ENCODE measurements at regions not wholly inside any gene's neighbourhood (a gene's known extent, or its start where the extent isn't known, plus 50 kb on each side); places are given as distances from the start of the nearest gene placed in this dataset.
"Not testable (repeated sequence)": the region's sequence is repeated elsewhere in the genome, so short reads cannot be mapped to it uniquely, and the experiment has no call there.

DNA sequence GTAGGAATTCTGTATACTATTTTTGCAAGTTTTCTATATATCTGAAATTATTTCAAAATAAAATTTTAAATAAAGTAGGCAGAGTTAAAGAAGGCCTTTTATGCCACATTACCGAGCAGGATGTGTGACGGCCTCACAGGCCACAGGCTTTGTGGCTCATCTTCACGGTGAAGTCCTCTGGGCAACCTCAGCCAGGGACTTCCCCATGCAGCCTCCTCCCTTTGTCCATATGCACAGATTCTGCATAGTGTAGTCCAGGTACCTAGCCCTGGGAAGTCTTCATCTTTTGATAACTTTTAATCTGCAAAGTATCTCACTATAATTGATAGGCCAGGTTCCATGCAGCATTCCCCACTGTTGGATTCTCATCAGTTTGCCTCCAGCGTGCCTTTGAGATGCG lies 62.8 kb downstream of the ARHGAP11B start:
- not testable (repeated sequence) for DNase-seq

DNA sequence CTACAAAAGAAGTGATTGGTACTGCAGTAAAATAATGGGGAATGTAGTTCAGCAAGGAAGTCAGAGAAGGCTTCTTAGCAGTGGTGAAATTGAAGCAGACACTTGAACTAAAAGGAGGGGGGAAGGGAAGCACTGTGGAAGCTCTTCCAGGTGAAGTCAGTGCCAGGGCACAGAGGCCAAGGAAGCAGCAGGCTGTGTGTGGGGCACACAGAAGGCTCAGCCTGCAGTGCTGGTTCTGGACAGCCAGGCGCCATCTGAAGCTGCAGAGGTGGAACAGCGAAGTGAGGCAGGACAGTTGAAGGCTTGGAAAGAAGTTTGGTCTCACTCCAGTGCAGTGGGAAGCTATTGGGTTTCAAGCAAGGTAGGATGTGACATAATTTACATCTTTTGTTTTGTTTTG lies 64.2 kb downstream of the ARHGAP11B start:
- not testable (repeated sequence) for DNase-seq

DNA sequence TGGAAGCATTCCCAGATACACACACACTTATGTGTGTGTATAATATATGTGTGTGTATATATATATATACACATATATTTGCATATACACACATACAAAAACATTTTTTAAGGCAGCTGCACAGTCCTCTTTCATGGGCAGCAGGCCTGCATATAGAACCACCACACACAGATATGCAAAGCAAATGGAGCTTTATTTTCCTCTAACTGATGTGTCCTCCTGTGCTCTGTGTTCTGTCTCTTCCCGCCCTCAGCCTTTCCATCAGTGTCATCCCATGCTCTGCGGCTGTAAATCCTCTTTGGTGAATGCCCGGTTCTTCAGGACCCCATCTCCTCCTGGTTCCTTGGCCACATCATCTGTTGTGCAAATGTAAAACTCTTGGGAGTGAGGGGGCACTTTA lies 69.9 kb downstream of the ARHGAP11B start:
- not testable (repeated sequence) for DNase-seq

DNA sequence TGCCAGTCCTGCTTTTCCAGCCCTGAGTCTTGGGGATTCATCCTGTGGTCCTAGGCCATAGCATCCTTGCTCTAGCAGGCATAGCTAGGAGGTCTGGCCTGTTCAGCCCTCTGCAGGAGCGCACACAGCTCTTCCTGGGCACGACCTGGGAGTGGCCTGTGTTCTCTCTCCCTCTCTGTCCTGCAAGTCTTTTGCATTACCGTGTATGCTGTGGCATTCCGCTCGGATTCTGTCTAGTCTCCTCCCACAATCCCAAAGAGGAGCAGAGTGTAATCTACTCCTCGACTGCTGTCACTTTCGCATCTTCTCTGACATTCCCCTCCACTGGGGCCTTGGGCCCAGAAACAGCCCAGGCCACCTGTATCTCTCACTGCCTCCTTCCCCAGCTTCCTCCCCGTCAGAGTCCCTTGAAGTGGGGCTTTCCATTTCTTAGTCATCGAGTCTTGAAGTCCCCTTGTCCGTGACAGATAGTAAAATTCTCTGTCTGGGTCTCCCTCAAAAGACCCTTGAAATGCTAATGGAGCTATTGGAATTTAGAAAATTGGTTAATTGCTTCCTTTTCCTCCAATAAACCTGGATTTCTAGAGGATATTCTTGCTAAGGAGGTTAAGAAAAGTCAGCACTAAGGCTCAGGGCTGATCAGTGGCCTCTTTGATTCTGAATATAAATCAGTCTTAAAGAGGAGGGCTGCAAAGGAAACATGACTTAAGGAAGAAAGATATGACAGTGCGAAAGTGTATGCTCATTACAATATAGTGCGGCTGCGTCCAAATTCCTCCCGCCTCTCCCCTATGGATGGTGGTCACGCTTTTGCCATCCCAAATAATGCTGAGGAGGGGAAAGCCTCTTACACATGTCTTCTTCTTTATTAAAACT lies 70.7 kb downstream of the ARHGAP11B start:
- not testable (repeated sequence) for DNase-seq

DNA sequence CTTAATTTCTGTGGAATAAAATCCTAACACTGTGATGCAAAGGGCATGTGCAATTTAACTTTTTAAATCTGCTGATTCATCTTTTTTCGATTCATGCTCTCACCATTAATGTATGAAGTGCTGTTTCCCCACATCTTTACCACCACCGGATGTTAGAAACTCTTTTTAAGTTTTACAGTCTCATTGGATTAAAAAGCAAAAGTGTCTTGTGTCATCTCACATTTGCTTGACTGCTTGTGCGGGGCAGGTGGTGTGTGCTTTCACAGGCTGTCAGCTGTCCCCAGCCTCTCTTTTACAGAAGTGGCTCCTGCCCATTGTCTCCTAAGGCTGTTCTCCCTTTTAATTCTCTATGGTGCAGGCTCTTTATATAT lies 71.4 kb downstream of the ARHGAP11B start:
- DNase-seq = not testable (repeated sequence)

DNA sequence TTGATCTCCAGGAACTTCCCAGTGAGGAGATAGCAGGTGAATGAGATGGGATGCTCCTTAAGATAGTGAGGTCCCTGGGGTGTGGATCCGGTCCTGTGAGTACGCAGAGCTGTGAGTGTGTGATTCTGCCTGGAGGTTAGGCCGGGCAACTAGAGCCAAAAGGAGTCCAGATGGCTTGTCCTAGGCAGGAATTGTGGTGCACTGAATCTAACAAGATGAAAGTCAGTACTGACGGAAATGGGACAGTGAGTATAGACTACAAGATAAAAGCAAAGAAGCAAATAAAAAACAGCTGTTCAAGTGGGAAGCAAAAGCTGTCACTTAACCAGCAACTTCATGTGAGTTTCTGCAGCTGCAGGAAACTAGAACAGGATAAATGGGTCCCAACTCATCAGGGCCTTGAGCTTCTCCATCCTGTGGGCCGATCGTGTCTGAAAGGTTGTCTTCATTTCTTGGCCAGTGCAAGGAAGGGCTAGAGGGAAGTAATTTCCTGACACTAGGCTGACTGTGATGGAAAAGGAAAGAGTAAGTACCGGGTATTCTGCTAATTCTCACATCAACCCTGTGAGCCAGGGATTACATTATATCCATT lies 74.2 kb downstream of the ARHGAP11B start:
- DNase-seq = not testable (repeated sequence)

DNA sequence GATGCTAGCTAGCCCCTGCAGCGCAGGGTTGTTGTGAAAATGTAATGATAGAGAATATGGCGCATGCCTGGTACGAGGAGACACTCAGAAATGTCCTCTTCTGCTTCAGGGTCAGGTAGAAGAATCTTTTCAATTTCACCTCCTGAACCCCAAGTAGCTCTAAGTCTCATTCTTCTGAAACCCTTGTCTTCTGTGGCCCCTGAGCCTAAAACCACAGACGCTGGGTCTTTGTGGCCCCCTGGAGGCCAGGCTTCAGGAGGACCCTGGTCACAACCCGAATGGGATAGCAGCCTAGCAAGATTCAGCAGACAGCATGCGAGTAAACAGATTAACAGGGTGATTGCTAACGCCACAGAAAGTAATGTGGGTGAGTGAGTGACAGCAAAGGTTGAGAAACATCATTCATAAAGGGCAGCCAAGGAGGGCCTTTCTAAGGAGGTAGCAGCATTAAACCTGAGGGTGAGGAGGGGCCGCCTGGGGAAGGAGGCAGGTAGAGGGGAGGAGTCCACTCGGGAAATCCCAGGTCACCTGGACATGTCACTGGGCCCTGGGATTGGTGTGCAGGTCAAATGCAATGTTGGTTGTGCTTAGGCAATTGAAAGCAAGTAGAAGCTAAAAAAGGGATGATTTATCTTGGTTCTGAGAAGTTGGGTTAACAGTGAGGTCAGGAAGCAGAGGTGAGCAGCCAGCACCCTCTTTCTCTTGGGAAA lies 82.2 kb downstream of the ARHGAP11B start:
- not testable (repeated sequence) for DNase-seq

DNA sequence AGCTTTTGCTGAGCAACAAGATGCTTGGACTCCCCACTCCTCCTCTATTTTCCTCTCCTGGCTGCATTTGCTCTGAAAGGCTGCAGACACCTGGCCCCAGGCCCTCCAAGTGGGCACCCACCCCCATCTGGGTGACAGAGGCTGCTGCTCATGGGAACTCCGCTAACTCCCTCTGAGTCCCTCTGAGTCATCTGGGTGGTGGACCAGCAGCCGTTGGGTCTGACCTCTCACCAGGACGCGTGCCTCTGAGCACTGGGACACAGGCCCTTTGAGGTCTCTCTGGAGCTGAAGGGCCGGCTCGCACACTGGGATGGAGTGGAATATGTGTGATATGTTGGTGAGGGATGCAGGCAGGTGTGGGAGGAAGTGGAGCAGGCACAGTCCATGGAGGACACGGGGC lies 82.9 kb downstream of the ARHGAP11B start:
- not testable (repeated sequence) for DNase-seq

DNA sequence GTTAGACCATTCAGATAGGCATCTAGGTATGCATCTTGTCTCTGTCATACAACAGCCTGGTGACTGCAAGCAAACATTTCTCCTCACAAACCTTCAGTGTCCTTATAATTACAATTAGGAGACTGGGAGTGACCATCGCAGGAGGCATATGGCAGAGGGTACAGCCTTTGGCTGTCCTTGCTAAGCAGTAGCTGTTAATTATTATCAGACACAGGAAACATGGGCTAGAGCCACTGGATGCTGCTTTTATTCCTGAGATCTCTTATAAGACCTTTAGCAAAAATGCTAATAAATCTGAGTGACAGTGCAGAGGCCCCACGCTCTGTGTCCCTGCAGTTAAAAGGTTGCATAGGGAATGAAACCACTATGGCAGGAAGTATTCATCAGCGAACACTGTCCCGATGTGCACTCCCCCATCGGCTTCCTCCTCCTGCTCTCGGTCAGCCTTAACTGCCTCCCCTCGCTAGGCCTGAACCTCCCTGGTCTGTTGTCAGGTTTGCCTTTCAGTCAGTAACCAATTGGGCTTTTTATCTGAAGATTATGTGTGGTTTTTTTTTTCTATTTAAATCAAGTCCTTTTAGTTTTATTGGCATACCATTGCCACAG lies 92.2 kb downstream of the ARHGAP11B start:
- DNase-seq = not testable (repeated sequence)

DNA sequence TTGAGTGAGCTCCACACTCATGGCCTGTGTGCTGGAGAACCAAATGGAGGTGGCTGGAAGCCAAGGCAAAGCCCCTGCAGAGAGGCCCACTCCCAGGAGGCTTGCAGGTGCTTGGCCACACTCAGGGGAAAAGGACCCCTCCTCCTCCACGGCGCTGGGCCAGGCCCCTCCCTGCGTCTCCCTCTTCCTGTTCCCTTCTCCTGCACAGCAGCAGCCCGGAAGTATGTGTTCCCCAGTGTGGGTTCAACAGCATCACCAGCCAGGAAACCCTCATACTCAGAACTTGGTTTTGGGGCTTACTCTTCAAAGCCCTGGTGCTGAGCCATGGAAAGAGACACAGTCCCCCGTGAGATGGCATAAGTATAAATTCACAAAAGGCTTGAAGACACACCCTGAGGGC lies 93.4 kb downstream of the ARHGAP11B start:
- not testable (repeated sequence) for DNase-seq

DNA sequence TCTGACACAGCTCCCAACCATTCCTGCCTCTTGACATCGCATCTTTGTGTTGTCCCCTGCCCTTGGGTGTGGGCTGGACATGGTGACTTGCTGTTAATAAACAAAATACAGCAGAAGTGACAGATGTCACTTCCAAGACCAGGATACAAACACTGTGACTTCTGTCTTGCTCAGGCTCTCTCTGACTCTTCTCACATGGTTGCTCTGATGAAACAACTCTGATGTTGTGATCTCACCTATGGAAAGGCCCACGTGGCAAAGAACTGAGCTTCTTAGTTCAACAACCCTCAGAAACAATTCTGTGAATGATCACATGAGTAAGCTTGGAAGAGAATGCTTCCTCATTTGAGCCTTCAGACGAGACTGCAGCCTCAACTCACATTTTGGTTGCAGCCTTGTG lies 94.9 kb downstream of the ARHGAP11B start:
- not testable (repeated sequence) for DNase-seq

DNA sequence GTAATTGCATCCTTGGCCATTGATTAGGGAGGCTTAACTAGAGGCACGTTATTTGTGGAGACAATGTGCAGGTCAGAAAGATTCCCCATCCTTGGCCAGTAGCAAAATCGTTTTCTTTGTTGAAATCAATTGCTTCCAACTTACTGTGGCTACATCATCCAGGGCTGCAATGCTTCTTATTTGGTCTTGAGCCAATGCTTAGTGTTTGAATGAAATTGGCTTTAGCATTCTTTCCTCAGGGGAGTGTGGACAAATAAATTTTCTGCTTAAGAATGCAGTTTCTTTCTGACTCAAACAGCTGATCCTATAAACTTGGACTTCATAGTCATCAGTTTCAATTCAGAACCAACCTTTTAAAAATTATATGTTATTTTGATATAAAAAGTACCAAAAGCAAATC lies 95.6 kb downstream of the ARHGAP11B start:
- DNase-seq = not testable (repeated sequence)

DNA sequence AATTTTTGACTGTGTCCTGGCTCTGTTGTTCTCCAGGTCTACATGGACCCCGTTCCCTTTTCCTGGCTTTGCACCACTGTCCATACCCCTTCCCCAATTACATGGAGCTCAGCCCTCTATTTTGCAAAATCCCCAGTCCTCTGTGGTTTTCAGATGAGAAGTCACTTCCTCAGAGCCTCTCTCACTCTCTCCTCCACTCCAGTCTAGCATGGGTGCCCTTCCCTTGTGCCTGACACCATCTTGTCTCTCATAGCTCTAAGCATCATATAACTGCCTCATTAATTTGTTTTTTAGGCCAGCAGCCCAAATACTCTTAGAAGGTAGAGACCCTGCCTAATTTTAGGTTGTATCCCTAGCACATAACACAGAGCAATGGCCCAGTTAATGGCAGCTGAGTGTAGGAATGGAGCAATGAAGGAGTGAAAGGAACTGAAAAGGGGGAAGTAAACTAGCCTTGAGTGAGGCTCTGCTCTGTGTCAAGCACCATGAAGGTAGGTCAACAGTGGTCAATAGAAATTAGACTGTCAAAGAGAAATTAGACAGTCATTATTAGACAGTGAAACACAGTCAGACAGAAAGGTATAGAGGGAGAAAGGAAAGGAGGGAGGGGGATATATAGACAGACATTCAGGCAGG lies 97.7 kb downstream of the ARHGAP11B start:
- not testable (repeated sequence) for DNase-seq

DNA sequence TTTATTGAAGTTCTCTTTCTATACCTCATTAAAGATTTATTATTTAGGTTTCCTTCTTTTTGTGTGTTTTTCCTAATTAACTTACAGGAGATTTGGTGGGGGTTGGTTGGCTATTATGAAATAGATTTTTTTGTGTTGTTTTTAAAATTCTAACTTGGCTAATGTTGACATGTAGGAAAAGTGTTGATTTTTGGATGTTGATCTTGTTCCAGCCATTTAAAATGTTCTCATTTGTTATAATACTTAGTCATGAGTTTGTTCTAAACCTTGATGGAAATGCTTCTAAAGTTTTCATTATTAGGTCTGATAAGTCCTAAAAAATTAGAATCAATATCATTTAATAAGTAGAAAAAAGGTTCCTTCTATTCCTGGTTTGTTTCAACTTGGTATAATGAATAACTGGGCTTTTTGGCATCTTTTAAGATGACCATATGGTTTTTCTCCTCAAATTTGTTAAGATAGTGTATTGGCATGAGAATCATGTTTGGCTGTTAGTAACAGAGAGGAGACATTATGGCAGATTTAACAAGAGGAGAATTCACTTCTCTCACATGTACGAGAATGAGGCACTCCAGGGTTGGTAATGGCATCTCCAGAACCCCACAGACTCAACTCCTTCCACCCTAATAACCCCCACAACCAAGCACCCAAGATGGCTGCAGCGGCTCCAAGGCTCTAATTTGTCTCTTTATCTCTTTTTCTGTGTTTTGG lies 104.1 kb downstream of the ARHGAP11B start:
- not testable (repeated sequence) for DNase-seq

DNA sequence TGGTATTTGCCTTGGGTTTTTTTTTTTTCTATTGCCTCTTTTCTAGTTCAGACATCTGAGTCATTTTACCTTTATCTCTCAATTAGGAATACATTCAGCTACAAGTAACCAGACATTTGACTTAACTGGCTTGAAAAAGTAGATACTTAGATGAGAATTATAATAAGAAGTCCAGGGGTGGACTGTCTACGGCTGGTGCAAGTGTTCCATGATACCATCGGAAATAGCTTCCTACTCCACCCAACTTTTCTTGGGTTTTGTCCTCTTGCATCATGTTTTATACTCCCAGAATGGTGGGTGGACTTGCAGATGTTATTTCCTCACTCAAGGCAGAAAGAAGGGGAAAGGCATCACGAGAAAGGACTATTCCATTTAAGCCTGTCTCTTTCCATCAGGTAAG lies 104.7 kb downstream of the ARHGAP11B start:
- DNase-seq = not testable (repeated sequence)

DNA sequence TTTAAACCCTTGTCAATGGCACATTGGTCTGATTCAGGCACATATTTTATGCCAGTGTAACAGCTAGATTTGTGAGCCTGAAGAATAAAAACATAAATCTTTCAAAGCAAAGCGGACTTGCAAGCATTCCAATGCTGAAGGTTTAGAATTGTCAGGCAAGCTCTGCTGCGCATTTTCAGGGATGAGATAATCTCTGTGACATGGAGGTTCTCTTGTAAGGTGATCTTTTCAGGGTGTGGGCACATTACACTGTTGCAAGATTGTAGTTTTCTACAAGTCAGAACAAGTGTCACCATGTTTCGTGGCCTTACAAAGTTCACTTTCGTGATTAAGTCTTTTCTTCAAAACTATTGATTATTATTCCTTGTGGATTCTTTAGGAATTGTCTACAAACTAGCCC lies 106.2 kb downstream of the ARHGAP11B start:
- DNase-seq = not testable (repeated sequence)

DNA sequence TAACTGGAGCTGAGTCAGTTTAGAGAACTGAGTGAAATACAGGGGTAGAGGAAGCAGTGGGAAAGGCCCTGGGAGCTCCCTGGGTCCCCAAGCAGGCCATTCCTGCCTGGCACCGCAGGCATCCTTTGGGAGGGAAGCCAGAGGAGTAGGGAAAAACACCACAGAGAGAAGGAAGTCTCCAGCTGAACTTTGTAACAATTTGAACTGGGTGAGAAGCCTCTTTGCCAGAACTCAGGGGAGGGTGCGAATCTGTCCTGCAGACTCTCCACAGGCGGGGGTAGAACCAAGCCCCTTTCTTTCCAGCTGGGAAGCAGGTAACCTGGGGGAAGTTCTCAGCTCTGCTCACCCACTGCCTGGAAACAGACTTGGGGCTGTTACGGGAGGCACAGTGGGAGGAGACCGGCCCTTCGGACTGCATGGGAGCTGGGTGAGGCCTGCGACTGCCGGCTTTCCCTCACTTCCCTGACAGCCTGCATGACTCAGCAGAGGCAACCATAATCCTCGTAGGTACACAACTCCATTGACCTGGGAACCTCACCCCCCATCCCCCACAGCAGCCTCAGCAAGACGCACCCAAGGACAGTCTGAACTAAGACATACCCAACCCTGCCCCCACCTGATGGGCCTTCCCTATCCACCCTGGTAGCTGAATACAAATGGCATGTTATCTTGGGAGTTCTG lies 110.1 kb downstream of the ARHGAP11B start:
- not testable (repeated sequence) for DNase-seq

DNA sequence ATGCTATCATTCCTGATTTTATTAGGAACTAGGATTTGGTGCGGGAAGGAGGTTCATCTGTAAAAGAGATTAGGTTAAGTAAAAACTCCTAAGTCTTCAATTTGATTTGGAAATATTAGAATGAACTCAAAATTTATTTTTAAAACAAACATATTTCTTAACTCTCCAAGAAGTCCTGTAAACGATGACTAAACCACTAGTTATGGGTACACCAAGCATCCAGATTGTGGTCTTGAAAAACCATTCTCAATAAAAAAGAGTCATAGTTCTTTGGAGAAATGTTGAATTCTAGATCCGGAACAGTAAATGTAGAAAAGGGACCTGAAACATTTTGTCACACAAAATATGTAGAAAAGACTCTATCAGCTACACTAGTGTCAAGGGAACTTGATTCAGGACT lies 116.9 kb downstream of the ARHGAP11B start:
- not testable (repeated sequence) for DNase-seq

DNA sequence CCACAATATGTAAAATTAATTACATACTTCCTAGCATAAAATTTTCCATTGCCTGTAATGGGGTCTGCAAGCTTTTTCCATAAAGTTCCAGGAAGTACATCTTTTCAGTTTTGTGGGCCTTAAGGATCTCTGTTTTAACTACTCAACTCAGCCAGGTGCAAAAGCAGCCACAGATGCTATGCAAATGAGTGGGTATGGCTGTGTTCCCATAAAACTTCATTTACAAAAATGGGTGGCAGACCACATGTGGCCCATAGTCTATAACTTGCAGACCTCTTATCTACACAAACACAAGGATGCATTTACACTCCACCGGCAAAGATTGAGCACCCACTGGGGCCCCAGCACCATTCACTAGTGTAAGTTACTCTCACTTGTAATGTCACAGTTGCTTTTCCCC lies 123.1 kb downstream of the ARHGAP11B start:
- peak; percentile 61 for DNase-seq

DNA sequence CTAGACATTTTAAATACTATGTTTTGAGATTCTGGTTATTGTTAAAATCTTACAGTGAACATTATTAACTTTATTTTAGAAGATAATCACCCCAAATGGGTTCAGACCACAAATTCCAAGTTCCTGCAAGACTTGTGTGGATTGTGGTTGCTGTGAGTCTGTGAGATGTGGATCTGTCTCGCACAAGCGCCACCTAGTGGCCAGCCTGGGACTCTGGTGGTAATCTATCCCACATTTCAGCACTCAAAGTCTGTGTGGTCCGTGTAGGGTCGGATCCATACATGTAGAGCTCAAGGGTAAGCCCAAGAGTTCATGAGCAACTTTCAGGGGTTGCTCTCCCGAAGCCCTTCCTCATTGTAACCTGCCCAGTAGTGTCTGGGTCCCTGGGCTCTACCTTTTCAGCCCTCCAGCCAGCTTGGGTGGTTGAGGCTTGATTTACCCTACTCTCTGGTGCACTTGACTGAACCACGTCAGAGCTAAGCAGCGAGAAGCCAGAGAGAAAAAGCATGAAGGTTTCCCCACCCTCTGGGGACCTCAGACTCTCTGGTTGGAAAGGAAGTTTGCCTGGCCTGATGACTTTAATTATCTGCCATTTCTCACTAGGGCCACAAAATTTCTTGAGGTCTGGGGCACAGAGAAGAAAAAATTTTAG lies 129.2 kb downstream of the ARHGAP11B start:
- not testable (repeated sequence) for DNase-seq

DNA sequence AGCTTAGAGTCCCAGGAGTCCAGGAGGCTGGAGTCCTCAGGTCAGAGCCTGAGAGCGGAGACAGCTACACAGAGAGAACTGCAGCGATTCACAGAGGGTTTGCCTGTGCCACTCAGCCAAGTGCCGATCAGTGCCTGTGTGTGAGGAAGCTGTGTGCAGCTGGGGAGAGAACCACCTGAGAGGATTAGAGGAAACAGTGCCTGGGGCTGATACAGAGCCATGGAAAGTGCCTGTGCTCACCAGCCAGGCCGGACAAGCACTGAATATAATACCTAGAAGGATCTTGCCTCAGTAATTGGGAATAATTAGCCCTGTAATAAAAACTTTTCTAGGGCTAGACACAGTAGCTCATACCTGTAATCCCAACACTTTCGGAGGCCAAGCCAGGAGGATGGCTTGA lies 134.7 kb downstream of the ARHGAP11B start:
- DNase-seq = not testable (repeated sequence)

All from hematopoietic multipotent progenitor cell treated with erythropoietin and hydrocortisone succinate and interleukin-3 and kit ligand, for 8 days (in vitro differentiated cells).